NT2/D1 (cell line): ENCODE measurements at regions not wholly inside any gene's neighbourhood (a gene's known extent, or its start where the extent isn't known, plus 50 kb on each side); places are given as distances from the start of the nearest gene placed in this dataset.

Source experiments
- YY1 ChIP-seq: IDR thresholded peaks from 2 replicates; pipeline ENCODE4 v1.6.1; 2011; ENCODE audit not compliant: insufficient read length, insufficient read depth
- ZNF274 ChIP-seq: IDR thresholded peaks from 2 replicates; pipeline ENCODE4 v1.6.1; 2011; ENCODE audit warnings: mild to moderate bottlenecking, low read depth, low read length

GRCh38 chr1:238252033-238252802 is 361.5 kb upstream of the ZP4 start:
- TF ChIP-seq YY1 (no peak), ZNF274 (no peak)
